ENCODE measurements at regions not wholly inside any gene's neighbourhood (a gene's known extent, or its start where the extent isn't known, plus 50 kb on each side); places are given as distances from the start of the nearest gene placed in this dataset.

DNA sequence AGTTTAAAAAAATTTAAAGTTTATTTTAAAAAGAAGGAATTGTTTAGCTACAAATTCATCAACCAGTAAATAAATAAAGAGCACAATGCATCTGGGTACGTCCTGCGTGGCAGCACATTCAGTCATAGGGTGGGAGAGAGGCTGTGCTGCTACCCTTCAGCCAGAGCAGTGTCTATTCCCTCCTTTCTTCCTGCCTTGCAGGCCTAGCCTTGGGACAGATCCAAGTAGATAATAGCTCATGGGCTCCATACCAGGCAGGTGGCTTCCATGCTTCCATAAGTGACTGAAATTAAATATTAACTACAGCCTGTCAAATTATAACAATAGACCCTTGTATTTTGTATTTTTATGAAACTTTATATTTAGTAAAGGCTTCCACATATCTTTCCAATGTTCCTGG lies 408.3 kb upstream of the RGMB start:
- POLR2A ChIA-PET: no interaction called here
- no peaks in the 10 kb centered on the region for H3K36me3 ChIP-seq (ENCODE audit: control insufficient read depth, insufficient read depth, low read length)

DNA sequence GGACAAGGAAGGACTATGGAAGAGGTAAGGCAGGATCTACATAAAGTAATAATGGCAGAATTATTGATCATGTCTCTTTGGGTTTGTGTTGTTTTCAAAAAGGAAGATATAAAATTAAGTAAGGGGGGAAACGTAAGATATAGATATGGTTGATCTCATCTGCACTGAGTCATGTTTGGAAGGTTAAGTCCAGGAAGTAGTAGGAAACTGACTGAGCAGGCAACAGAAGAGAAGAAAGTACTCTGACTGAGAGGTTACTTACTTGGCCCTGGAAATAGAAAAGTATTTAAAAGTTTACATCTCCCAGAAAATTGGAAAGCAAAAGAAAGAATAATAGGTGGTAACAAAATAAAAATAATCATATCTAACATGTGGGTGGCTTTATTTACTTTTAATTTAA lies 405.3 kb upstream of the RGMB start:
- H3K36me3 Mint-ChIP-seq (ENCODE audit: insufficient read depth, unreplicated experiment): no peaks in the 10 kb centered on the region

More for the DNA sequence above, 408.3 kb upstream of the RGMB start:
- Histone ChIP-seq H3K9me3 (no peaks in the 10 kb centered on the region), H3K4me3 (ENCODE audit: low read depth, low read length) (no peak overlapping the region), H3K4me1 (no peaks in the 10 kb centered on the region), H3K27me3 (replicated peaks; ENCODE audit: control insufficient read depth, insufficient read depth, low read length) (no peaks in the 10 kb centered on the region)
- H3K9me3 Mint-ChIP-seq (ENCODE audit: unreplicated experiment): no peaks in the 10 kb centered on the region
- no peaks in the 10 kb centered on the region for H3K36me3 Mint-ChIP-seq (ENCODE audit: insufficient read depth, unreplicated experiment)
- BruUV-seq (replicated peaks): no TSS peak
- H3K4me3 Mint-ChIP-seq (ENCODE audit: unreplicated experiment): no peak overlapping the region
- no peak for DNase-seq
- TF ChIP-seq, protein P1, sequence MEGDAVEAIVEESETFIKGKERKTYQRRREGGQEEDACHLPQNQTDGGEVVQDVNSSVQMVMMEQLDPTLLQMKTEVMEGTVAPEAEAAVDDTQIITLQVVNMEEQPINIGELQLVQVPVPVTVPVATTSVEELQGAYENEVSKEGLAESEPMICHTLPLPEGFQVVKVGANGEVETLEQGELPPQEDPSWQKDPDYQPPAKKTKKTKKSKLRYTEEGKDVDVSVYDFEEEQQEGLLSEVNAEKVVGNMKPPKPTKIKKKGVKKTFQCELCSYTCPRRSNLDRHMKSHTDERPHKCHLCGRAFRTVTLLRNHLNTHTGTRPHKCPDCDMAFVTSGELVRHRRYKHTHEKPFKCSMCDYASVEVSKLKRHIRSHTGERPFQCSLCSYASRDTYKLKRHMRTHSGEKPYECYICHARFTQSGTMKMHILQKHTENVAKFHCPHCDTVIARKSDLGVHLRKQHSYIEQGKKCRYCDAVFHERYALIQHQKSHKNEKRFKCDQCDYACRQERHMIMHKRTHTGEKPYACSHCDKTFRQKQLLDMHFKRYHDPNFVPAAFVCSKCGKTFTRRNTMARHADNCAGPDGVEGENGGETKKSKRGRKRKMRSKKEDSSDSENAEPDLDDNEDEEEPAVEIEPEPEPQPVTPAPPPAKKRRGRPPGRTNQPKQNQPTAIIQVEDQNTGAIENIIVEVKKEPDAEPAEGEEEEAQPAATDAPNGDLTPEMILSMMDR (IDR thresholded peaks at IDR 0.05; ENCODE audit: insufficient read depth in 1 of 2, low read depth in 1 of 2, low read length in 1 of 2, severe bottlenecking in 1 of 2, unreplicated experiment in 1 of 2): no peak
- CTCF ChIA-PET: no interaction called here
- no peak overlapping the region for H3K27ac Mint-ChIP-seq (ENCODE audit: unreplicated experiment)
- peaks cover 2% of the 10 kb centered on the region for H3K27me3 Mint-ChIP-seq (ENCODE audit: insufficient read depth, unreplicated experiment)
- intact Hi-C loops (cut with micrococcal nuclease; ENCODE audit: unreplicated experiment): no loop called here
- H3K4me1 Mint-ChIP-seq (ENCODE audit: low read depth, unreplicated experiment): no peaks in the 10 kb centered on the region

DNA sequence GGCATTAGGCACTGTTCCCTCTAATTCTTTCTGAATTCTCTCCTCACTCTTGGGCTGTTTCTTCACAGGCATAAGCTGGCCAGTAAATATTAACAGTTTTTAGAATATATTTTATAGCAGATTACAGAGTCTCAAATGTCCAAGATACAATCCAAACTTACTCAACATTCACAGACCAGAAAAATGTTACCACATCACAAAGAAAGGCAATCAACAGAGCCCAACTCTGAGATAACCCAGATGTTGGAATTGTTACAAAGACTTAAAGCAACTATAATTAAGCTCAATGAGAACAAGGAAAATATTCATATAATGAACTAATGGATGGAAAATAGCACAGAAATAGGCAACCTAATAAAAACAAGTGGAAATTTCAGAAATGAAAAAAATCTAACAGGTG lies 401.1 kb upstream of the RGMB start:
- no peaks in the 10 kb centered on the region for H3K27me3 ChIP-seq (replicated peaks; ENCODE audit: control insufficient read depth, insufficient read depth, low read length)
- H3K4me1 ChIP-seq: no peaks in the 10 kb centered on the region
- BruUV-seq (replicated peaks): no TSS peak
- ChIA-PET CTCF (no interaction called here), POLR2A (no interaction called here)
- Mint-ChIP-seq H3K9me3 (ENCODE audit: unreplicated experiment) (no peaks in the 10 kb centered on the region), H3K27ac (ENCODE audit: unreplicated experiment) (no peak overlapping the region), H3K4me3 (ENCODE audit: unreplicated experiment) (no peak overlapping the region), H3K27me3 (ENCODE audit: insufficient read depth, unreplicated experiment) (no peaks in the 10 kb centered on the region), H3K36me3 (ENCODE audit: insufficient read depth, unreplicated experiment) (no peaks in the 10 kb centered on the region), H3K4me1 (ENCODE audit: low read depth, unreplicated experiment) (no peaks in the 10 kb centered on the region)
- TF ChIP-seq, protein P1 (IDR thresholded peaks at IDR 0.05; ENCODE audit: insufficient read depth in 1 of 2, low read depth in 1 of 2, low read length in 1 of 2, severe bottlenecking in 1 of 2, unreplicated experiment in 1 of 2): no peak
- intact Hi-C loops (cut with micrococcal nuclease; ENCODE audit: unreplicated experiment): no loop called here
- no peak overlapping the region for H3K4me3 ChIP-seq (ENCODE audit: low read depth, low read length)
- no peaks in the 10 kb centered on the region for H3K9me3 ChIP-seq
- no peaks in the 10 kb centered on the region for H3K36me3 ChIP-seq (ENCODE audit: control insufficient read depth, insufficient read depth, low read length)
- DNase-seq: no peak

More for the DNA sequence above, 405.3 kb upstream of the RGMB start:
- Mint-ChIP-seq H3K4me1 (ENCODE audit: low read depth, unreplicated experiment) (no peaks in the 10 kb centered on the region), H3K9me3 (ENCODE audit: unreplicated experiment) (no peaks in the 10 kb centered on the region), H3K4me3 (ENCODE audit: unreplicated experiment) (no peak overlapping the region), H3K27me3 (ENCODE audit: insufficient read depth, unreplicated experiment) (peaks cover 2% of the 10 kb centered on the region), H3K27ac (ENCODE audit: unreplicated experiment) (no peak overlapping the region)
- no peak for DNase-seq
- POLR2A ChIA-PET: no interaction called here
- Histone ChIP-seq H3K27me3 (replicated peaks; ENCODE audit: control insufficient read depth, insufficient read depth, low read length) (no peaks in the 10 kb centered on the region), H3K36me3 (ENCODE audit: control insufficient read depth, insufficient read depth, low read length) (no peaks in the 10 kb centered on the region), H3K9me3 (no peaks in the 10 kb centered on the region), H3K4me3 (ENCODE audit: low read depth, low read length) (no peak overlapping the region), H3K4me1 (no peaks in the 10 kb centered on the region)
- intact Hi-C loops (cut with micrococcal nuclease; ENCODE audit: unreplicated experiment): no loop called here
- TF ChIP-seq, protein P1 (IDR thresholded peaks at IDR 0.05; ENCODE audit: insufficient read depth in 1 of 2, low read depth in 1 of 2, low read length in 1 of 2, severe bottlenecking in 1 of 2, unreplicated experiment in 1 of 2): no peak
- no TSS peak for BruUV-seq (replicated peaks)
- CTCF ChIA-PET: no interaction called here
